Neural progenitor cell (in vitro differentiated cells): ENCODE measurements at regions not wholly inside any gene's neighbourhood (a gene's known extent, or its start where the extent isn't known, plus 50 kb on each side); places are given as distances from the start of the nearest gene placed in this dataset.
A peak's percentile ranks its signal among the peaks of the same experiment; 100 is the strongest.

Experiments
- DNase-seq: peaks from one replicate; pipeline ENCODE4 v3.0.0-alpha.2; 2016; ENCODE audit warnings: low spot score
- H2AFZ ChIP-seq: fragments of 200-600 bp; sonication (generic); replicated peaks from 2 replicates; pipeline ENCODE4 v1.6.1; 2016; ENCODE audit warnings: antibody characterized with exemption
- H3F3A ChIP-seq: fragments of 200-600 bp; sonication (generic); 2 replicates; pipeline ENCODE4 v1.6.1; 2016; ENCODE audit warnings: antibody characterized with exemption, low read depth
- H3K27ac ChIP-seq: fragments of 200-600 bp; sonication (generic); 2 replicates; pipeline ENCODE4 v1.5.1; 2016; ENCODE audit warnings: mild to moderate bottlenecking
- H3K27me3 ChIP-seq: fragments of 200-600 bp; sonication (generic); 2 replicates; pipeline ENCODE4 v1.6.1; 2016; ENCODE audit warnings: mild to moderate bottlenecking, moderate library complexity
- H3K36me3 ChIP-seq: fragments of 200-600 bp; sonication (generic); 2 replicates; pipeline ENCODE4 v1.5.1; 2016
- H3K4me1 ChIP-seq: fragments of 200-600 bp; sonication (generic); 2 replicates; pipeline ENCODE4 v1.6.1; 2016; ENCODE audit warnings: mixed run types
- H3K4me2 ChIP-seq: fragments of 200-600 bp; sonication (generic); 2 replicates; pipeline ENCODE4 v1.6.1; 2016
- H3K4me3 ChIP-seq: fragments of 200-600 bp; sonication (generic); 2 replicates; pipeline ENCODE4 v1.5.1; 2016
- H3K79me2 ChIP-seq: fragments of 200-600 bp; sonication (generic); 2 replicates; pipeline ENCODE4 v1.6.1; 2016; ENCODE audit warnings: low read depth
- H3K9ac ChIP-seq: fragments of 200-600 bp; sonication (generic); 2 replicates; pipeline ENCODE4 v1.6.1; 2016
- H3K9me3 ChIP-seq: fragments of 200-600 bp; sonication (generic); 2 replicates; pipeline ENCODE4 v1.5.1; 2016; ENCODE audit warnings: low read depth
- H4K20me1 ChIP-seq: fragments of 200-600 bp; sonication (generic); 2 replicates; pipeline ENCODE4 v1.6.1; 2016; ENCODE audit warnings: low read depth
- H3K27ac Mint-ChIP-seq: 3 replicates; pipeline ENCODE4 v1.8.0; 2021; ENCODE audit warnings: mixed read lengths
- H3K27me3 Mint-ChIP-seq: 2 replicates; pipeline ENCODE4 v1.8.0; 2022; ENCODE audit warnings: low read depth, mild to moderate bottlenecking, inconsistent platforms, moderate library complexity, mixed read lengths; ENCODE audit not compliant: insufficient read depth
- H3K36me3 Mint-ChIP-seq: 3 replicates; pipeline ENCODE4 v1.8.0; 2021; ENCODE audit warnings: mixed read lengths
- H3K4me1 Mint-ChIP-seq: 3 replicates; pipeline ENCODE4 v1.8.0; 2021; ENCODE audit warnings: mixed read lengths
- H3K4me3 Mint-ChIP-seq: 3 replicates; pipeline ENCODE4 v1.8.0; 2021; ENCODE audit warnings: mild to moderate bottlenecking, moderate library complexity, mixed read lengths
- H3K9me3 Mint-ChIP-seq: 3 replicates; pipeline ENCODE4 v1.8.0; 2020; ENCODE audit warnings: mixed read lengths
- CTCF ChIP-seq: fragments of 200-600 bp; sonication (generic); IDR thresholded peaks from 2 replicates; pipeline ENCODE4 v1.5.1; 2017; ENCODE audit warnings: antibody characterized with exemption, mild to moderate bottlenecking
- EZH2 ChIP-seq: fragments of 200-600 bp; sonication (generic); IDR thresholded peaks from 2 replicates; pipeline ENCODE4 v1.6.1; 2017; ENCODE audit warnings: antibody characterized with exemption, mild to moderate bottlenecking, moderate library complexity
- EZH2phosphoT487 ChIP-seq: fragments of 200-600 bp; sonication (generic); IDR thresholded peaks from 2 replicates; pipeline ENCODE4 v1.6.1; 2017; ENCODE audit warnings: antibody characterized with exemption

- no peaks in the 10 kb centered on the region for H3F3A ChIP-seq
- Mint-ChIP-seq H3K4me1 (peaks cover 6% of the 10 kb centered on the region), H3K27me3 (no peaks in the 10 kb centered on the region), H3K36me3 (no peaks in the 10 kb centered on the region), H3K27ac (no peak overlapping the region), H3K4me3 (no peak overlapping the region), H3K9me3 (no peaks in the 10 kb centered on the region)
- no peak overlapping the region for H3K4me3 ChIP-seq
- no peak overlapping the region for H3K9ac ChIP-seq
- no peaks in the 10 kb centered on the region for H3K4me1 ChIP-seq
- DNase-seq = no peak
- no peaks in the 10 kb centered on the region for H4K20me1 ChIP-seq
- no peaks in the 10 kb centered on the region for H3K79me2 ChIP-seq
- H3K4me2 ChIP-seq = no peak overlapping the region
- H3K9me3 ChIP-seq = no peaks in the 10 kb centered on the region
- no peak overlapping the region for H3K27ac ChIP-seq
- H2AFZ ChIP-seq = no peak overlapping the region
- TF ChIP-seq EZH2phosphoT487 (no peak), EZH2 (no peak), CTCF (no peak)
- H3K27me3 ChIP-seq = no peaks in the 10 kb centered on the region
- no peaks in the 10 kb centered on the region for H3K36me3 ChIP-seq
These were observed 1462.1 kb downstream of the DPP10 start for GRCh38 chr2:115904516-115904915.

GRCh38 chr2:115908731-115909130 lies 1466.3 kb downstream of the DPP10 start:
- Histone ChIP-seq H3K9me3 (no peaks in the 10 kb centered on the region), H3K9ac (no peak overlapping the region), H3F3A (no peaks in the 10 kb centered on the region), H3K36me3 (no peaks in the 10 kb centered on the region), H4K20me1 (no peaks in the 10 kb centered on the region), H3K27me3 (no peaks in the 10 kb centered on the region), H2AFZ (peak overlapping the region; percentile 1), H3K79me2 (no peaks in the 10 kb centered on the region), H3K4me2 (no peak overlapping the region), H3K4me1 (no peaks in the 10 kb centered on the region), H3K27ac (no peak overlapping the region), H3K4me3 (no peak overlapping the region)
- no peak for TF ChIP-seq CTCF
- no peak for TF ChIP-seq EZH2
- TF ChIP-seq EZH2phosphoT487 = no peak
- H3K27me3 Mint-ChIP-seq = no peaks in the 10 kb centered on the region
- H3K9me3 Mint-ChIP-seq = no peaks in the 10 kb centered on the region
- H3K36me3 Mint-ChIP-seq = no peaks in the 10 kb centered on the region
- no peak for DNase-seq
- peaks cover 6% of the 10 kb centered on the region for H3K4me1 Mint-ChIP-seq
- no peak overlapping the region for H3K4me3 Mint-ChIP-seq
- no peak overlapping the region for H3K27ac Mint-ChIP-seq

GRCh38 chr2:115910270-115910669 lies 1467.8 kb downstream of the DPP10 start:
- H3K4me1 Mint-ChIP-seq = peaks cover 6% of the 10 kb centered on the region

More at GRCh38 chr2:115910270-115910669, 1467.8 kb downstream of the DPP10 start:
- no peak overlapping the region for H3K4me2 ChIP-seq
- no peaks in the 10 kb centered on the region for H3K79me2 ChIP-seq
- no peak overlapping the region for H3K4me3 ChIP-seq
- H3K4me3 Mint-ChIP-seq = no peak overlapping the region
- no peaks in the 10 kb centered on the region for H4K20me1 ChIP-seq
- H3K36me3 Mint-ChIP-seq = no peaks in the 10 kb centered on the region
- no peaks in the 10 kb centered on the region for H3K9me3 Mint-ChIP-seq
- DNase-seq = peak; percentile 46
- H3K27me3 Mint-ChIP-seq = no peaks in the 10 kb centered on the region
- H3K4me1 ChIP-seq = no peaks in the 10 kb centered on the region
- H3K27ac ChIP-seq = no peak overlapping the region
- TF ChIP-seq EZH2 = no peak
- TF ChIP-seq EZH2phosphoT487 = no peak
- peak; percentile 62 for TF ChIP-seq CTCF
- H3K27me3 ChIP-seq = no peaks in the 10 kb centered on the region
- no peak overlapping the region for H2AFZ ChIP-seq
- no peaks in the 10 kb centered on the region for H3K9me3 ChIP-seq
- H3F3A ChIP-seq = no peaks in the 10 kb centered on the region
- H3K9ac ChIP-seq = no peak overlapping the region
- no peak overlapping the region for H3K27ac Mint-ChIP-seq
- no peaks in the 10 kb centered on the region for H3K36me3 ChIP-seq
